AG09319 (cell line): ENCODE measurements at regions not wholly inside any gene's neighbourhood (a gene's known extent, or its start where the extent isn't known, plus 50 kb on each side); places are given as distances from the start of the nearest gene placed in this dataset.

Experiments
- DNase-seq: peaks from one replicate; pipeline ENCODE4 v3.0.0-alpha.2; 2010; ENCODE audit warnings: low read depth; ENCODE audit errors: extremely low read depth
- TF ChIP-seq, protein P1 (sequence below): IDR thresholded peaks from 2 replicates; pipeline ENCODE4 v1.5.1; 2011; ENCODE audit warnings: low read depth, mild to moderate bottlenecking, inconsistent platforms, low read length, moderate library complexity

GRCh38 chr20:63073738-63074065 is 66.9 kb upstream of the BHLHE23 start:
- TF ChIP-seq, protein P1, sequence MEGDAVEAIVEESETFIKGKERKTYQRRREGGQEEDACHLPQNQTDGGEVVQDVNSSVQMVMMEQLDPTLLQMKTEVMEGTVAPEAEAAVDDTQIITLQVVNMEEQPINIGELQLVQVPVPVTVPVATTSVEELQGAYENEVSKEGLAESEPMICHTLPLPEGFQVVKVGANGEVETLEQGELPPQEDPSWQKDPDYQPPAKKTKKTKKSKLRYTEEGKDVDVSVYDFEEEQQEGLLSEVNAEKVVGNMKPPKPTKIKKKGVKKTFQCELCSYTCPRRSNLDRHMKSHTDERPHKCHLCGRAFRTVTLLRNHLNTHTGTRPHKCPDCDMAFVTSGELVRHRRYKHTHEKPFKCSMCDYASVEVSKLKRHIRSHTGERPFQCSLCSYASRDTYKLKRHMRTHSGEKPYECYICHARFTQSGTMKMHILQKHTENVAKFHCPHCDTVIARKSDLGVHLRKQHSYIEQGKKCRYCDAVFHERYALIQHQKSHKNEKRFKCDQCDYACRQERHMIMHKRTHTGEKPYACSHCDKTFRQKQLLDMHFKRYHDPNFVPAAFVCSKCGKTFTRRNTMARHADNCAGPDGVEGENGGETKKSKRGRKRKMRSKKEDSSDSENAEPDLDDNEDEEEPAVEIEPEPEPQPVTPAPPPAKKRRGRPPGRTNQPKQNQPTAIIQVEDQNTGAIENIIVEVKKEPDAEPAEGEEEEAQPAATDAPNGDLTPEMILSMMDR, result no peak
- DNase-seq, result no peak

DNA sequence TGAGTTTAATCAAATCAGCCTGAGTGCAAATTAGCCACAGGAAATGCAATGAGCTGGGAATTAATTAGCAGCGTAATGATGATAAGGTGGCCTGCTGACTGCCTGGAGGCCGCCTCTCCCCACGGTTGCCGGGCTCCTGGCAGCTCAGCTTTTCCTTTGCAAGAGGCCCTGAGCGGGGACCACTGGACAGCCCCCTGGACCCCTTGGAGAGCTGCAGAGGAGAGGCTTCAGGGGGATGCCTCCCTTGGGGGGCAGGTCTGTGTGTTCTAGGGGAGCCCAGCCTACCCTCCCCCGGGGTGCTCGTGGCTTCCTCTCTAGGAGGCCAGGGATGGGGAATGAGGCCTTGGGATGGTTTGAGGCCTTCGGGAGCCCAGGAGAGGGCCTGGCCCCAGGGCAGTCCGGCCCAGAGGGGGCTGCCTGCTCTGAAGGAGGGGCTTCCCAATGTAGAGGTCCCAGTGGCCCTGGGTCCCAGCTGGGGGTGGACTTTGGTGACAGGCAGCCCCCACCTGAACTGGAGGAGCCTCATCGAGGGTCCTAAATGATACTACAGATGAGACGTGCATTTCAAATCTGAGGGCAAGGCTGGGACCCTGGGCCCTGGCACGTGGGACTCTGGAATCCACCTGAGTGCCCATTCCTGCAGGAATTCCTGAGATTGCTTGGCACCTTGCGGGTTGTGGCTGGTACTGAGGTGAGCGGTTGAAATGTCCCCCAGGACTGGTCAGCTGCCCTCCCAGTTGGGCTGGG is 66.4 kb upstream of the BHLHE23 start:
- no peak for DNase-seq
- TF ChIP-seq, protein P1, result no peak

DNA sequence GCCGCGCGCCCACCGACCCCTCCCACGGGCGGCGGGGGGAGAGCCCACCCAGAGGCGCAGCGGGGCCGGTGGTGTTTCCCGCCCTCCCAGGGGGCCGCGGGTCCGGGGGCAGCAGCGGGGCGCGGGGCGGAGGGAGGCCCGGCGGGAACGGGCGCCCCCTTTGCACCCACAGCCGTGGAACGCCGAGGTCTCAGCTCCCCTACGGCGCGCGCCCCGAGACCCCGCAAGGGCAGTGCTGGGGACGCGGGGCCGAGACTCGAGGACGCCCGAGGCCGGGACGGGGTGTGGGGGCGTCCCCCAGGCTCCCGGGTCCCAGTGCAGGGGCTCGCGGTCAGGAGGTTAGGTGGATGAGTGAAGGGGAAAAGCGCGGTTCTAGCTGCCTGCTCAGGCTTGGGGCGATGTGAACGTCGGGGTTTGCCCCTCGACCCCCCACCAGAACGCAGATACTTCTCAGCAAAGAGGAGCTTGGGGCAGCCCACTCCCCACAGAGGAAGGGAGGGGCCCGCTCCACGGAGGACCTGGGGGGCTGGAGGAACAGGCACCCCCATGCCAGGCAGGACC is 65.5 kb upstream of the BHLHE23 start:
- DNase-seq, result no peak
- TF ChIP-seq, protein P1, result no peak

DNA sequence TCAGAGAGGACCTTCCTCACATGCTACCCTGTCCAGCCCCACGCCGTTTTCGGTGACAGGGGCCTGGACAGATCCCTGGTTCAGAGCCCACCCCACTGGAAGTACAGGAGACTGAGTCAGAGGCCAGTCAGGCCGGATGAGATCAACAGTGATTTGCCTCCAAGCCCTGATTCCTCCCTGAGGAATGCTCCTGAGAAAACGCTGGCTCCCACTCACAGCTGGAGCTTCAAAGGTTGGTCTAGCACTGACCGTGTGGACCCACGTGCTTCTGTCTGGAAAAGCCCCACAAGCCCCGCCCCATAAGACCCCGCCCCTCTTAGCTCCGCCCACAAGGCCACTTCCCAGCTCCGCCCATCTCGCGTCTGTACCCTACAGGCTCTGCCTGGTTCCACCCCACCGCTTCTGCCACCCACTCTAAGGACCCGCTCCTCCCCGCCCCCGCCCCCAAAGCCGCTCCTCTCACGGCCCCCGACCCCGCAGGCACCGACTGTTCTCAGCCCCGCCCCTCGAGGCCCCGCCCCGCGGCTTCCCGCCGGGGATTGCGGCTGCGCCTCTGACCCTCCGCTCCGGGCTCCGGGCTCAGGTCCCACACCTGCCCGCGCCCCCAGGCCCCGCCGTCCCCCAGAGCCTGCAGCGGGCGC is 64.9 kb upstream of the BHLHE23 start:
- DNase-seq, result no peak
- TF ChIP-seq, protein P1, result no peak

- TF ChIP-seq, protein P1, result no peak
- no peak for DNase-seq
These were observed 64.2 kb upstream of the BHLHE23 start for GRCh38 chr20:63070771-63071540.

DNA sequence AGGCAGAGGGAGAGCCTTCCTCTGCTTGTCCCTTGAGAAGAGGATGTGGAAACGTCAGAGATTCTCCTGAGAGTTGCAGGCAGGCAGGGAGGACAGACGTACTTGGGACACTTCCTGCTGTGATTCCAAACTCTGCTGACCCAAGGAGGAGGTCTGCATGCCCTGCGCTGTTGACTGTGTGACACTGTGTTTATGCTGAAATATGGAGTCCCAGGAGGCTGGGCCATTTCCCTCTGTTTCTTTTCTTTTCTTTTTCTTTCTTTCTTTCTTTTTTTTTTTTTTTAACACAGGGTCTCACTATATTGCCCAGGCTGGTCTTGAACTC is 63.5 kb upstream of the BHLHE23 start:
- TF ChIP-seq, protein P1, result no peak

More for the DNA sequence above, 63.5 kb upstream of the BHLHE23 start:
- no peak for DNase-seq
